HEK293 (cell line): ENCODE measurements at regions not wholly inside any gene's neighbourhood (a gene's known extent, or its start where the extent isn't known, plus 50 kb on each side); places are given as distances from the start of the nearest gene placed in this dataset.

Source experiments
- BCL11B ChIP-seq: fragments of 450-650 bp; formaldehyde crosslinking; IDR thresholded peaks from 2 replicates; pipeline ENCODE4 v1.5.1; 2016; ENCODE audit warnings: low read depth, missing biosample characterization, missing genetic modification characterization
- PATZ1 ChIP-seq: fragments of 450-650 bp; formaldehyde crosslinking; IDR thresholded peaks from 2 replicates; pipeline ENCODE4 v1.5.1; 2016; ENCODE audit warnings: missing biosample characterization, missing genetic modification characterization
- PRDM10 ChIP-seq: fragments of 450-650 bp; formaldehyde crosslinking; IDR thresholded peaks from 2 replicates; pipeline ENCODE4 v1.5.1; 2016; ENCODE audit warnings: missing biosample characterization, missing genetic modification characterization
- PRDM2 ChIP-seq: fragments of 450-650 bp; formaldehyde crosslinking; IDR thresholded peaks from 2 replicates; pipeline ENCODE4 v1.5.1; 2016; ENCODE audit warnings: missing biosample characterization, missing genetic modification characterization, borderline replicate concordance
- ZFP3 ChIP-seq: fragments of 450-650 bp; formaldehyde crosslinking; IDR thresholded peaks from 2 replicates; pipeline ENCODE4 v1.5.1; 2016; ENCODE audit warnings: low read depth, missing biosample characterization, missing genetic modification characterization
- ZNF202 ChIP-seq: fragments of 450-650 bp; formaldehyde crosslinking; IDR thresholded peaks from 2 replicates; pipeline ENCODE4 v1.5.1; 2016; ENCODE audit warnings: missing biosample characterization, missing genetic modification characterization, borderline replicate concordance
- ZNF211 ChIP-seq: fragments of 450-650 bp; formaldehyde crosslinking; IDR thresholded peaks from 2 replicates; pipeline ENCODE4 v1.5.1; 2016; ENCODE audit warnings: low read depth, missing biosample characterization, missing genetic modification characterization
- ZNF23 ChIP-seq: fragments of 450-650 bp; formaldehyde crosslinking; IDR thresholded peaks from 2 replicates; pipeline ENCODE4 v1.5.1; 2016; ENCODE audit warnings: missing biosample characterization, missing genetic modification characterization, borderline replicate concordance
- ZNF24 ChIP-seq: fragments of 450-650 bp; formaldehyde crosslinking; IDR thresholded peaks from 2 replicates; pipeline ENCODE4 v1.5.1; 2016; ENCODE audit warnings: missing biosample characterization, missing genetic modification characterization
- ZNF280C ChIP-seq: fragments of 450-650 bp; formaldehyde crosslinking; IDR thresholded peaks from 2 replicates; pipeline ENCODE4 v1.5.1; 2016; ENCODE audit warnings: missing biosample characterization, missing genetic modification characterization
- ZNF394 ChIP-seq: fragments of 450-650 bp; formaldehyde crosslinking; IDR thresholded peaks from 2 replicates; pipeline ENCODE4 v1.5.1; 2016; ENCODE audit warnings: missing biosample characterization, missing genetic modification characterization, mild to moderate bottlenecking, moderate library complexity, borderline replicate concordance
- ZNF518A ChIP-seq: fragments of 450-650 bp; formaldehyde crosslinking; conservative IDR thresholded peaks from 2 replicates; pipeline ENCODE4 v1.5.1; 2016; ENCODE audit warnings: low read depth, missing biosample characterization, missing genetic modification characterization
- ZNF530 ChIP-seq: fragments of 450-650 bp; formaldehyde crosslinking; IDR thresholded peaks from 2 replicates; pipeline ENCODE4 v1.5.1; 2016; ENCODE audit warnings: low read depth, missing biosample characterization, missing genetic modification characterization
- ZNF555 ChIP-seq: fragments of 450-650 bp; formaldehyde crosslinking; conservative IDR thresholded peaks from 2 replicates; pipeline ENCODE4 v1.5.1; 2017; ENCODE audit warnings: missing biosample characterization, mild to moderate bottlenecking, missing genetic modification characterization, inconsistent platforms
- ZSCAN4 ChIP-seq: fragments of 450-650 bp; formaldehyde crosslinking; IDR thresholded peaks from 2 replicates; pipeline ENCODE4 v1.5.1; 2017; ENCODE audit warnings: missing biosample characterization, missing genetic modification characterization

- TF ChIP-seq ZNF555 (tag by site-specific recombination) (peak; percentile 42), PATZ1 (tag by site-specific recombination) (no peak), ZSCAN4 (no peak), ZNF24 (tag by site-specific recombination) (no peak), ZNF394 (tag by site-specific recombination) (peak; percentile 56; the same call in 1 of the 2 replicates), ZNF23 (no peak), ZFP3 (tag by site-specific recombination) (no peak), ZNF530 (tag by site-specific recombination) (no peak), PRDM2 (tag by site-specific recombination) (no peak), BCL11B (tag by site-specific recombination) (no peak), ZNF518A (tag by site-specific recombination) (peak; percentile 47; the same call in 1 of the 2 replicates), ZNF280C (tag by site-specific recombination) (no peak), ZNF202 (tag by site-specific recombination) (0 out of 2 replicates have a peak, but pooled peaks have one; percentile 28), PRDM10 (tag by site-specific recombination) (no peak), ZNF211 (tag by site-specific recombination) (no peak)
Observed at GRCh38 chr4:20046931-20047677, 204.6 kb upstream of the SLIT2 start (continued).
